NCI-H128 (cell line): ENCODE measurements at regions not wholly inside any gene's neighbourhood (a gene's known extent, or its start where the extent isn't known, plus 50 kb on each side); places are given as distances from the start of the nearest gene placed in this dataset.

Experiments used
- DNase-seq: peaks from one replicate; lab custom pipeline; 2025; ENCODE audit not compliant: unreplicated experiment; lab: John Stamatoyannopoulos, UW

DNA sequence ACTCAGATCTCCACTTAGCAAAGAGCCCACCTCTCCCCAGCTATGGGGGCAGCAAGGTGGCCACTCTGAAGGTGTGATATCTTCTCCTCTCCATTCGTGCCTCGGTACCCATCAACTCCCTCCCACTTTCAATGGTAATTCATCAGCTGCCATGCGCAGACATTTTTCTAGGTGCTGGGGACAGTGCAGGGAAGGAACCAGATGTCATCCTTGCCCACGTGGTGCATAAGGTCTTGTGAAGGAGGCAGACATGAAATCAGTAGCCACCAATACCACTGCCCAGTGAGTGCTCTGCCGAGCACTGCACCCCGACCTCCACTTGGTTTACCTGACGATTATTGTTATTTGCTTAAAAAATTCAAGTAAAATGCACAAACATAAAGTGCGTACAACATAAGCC lies 76.3 kb upstream of the CSF3R start:
- DNase-seq: no peak

- no peak for DNase-seq
Measured at GRCh38 chr1:36557041-36558000, 74.6 kb upstream of the CSF3R start.

DNA sequence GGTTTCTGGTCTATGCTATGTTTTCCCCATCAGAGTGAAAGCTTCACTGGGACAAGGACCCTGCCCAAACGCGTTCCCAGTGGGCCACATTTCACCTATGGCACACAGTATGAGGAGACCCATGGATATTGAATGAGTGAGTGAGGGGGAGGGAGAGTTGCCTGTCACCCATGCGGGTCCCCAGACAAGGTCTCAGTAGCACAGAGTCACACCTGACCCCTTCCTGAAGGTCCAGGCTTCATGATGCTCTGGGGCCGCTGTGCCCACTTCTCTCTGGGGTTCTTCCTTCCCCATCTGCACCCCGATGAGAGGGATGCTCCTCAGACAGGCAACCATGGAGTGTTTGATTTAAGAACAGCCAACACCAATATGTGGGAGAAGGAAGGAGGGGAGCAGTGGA lies 72.3 kb upstream of the CSF3R start:
- no peak for DNase-seq

DNA sequence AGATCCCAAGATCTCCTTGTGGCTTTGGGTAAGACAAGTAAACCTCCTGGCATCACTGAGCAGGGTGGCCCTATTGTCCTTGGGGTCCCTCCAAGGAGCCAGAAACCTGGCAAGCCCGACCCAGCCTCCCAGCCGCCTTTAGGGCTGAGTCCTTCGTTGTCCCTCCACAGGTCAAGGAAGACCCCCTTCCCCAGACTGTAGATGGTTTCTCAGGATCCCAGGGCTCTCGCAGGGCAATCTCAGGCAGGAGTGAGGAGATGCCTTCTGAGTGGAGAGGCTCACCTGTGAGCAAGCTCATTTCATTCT lies 71.6 kb upstream of the CSF3R start:
- no peak for DNase-seq

- DNase-seq: peak; percentile 51
Measured at GRCh38 chr1:36553591-36554322, 71.0 kb upstream of the CSF3R start.

- no peak for DNase-seq
Measured at GRCh38 chr1:36542962-36543515, 60.3 kb upstream of the CSF3R start.

GRCh38 chr1:36542024-36542961 lies 59.6 kb upstream of the CSF3R start:
- DNase-seq: no peak

GRCh38 chr1:36540056-36540455 lies 57.3 kb upstream of the CSF3R start:
- no peak for DNase-seq

DNA sequence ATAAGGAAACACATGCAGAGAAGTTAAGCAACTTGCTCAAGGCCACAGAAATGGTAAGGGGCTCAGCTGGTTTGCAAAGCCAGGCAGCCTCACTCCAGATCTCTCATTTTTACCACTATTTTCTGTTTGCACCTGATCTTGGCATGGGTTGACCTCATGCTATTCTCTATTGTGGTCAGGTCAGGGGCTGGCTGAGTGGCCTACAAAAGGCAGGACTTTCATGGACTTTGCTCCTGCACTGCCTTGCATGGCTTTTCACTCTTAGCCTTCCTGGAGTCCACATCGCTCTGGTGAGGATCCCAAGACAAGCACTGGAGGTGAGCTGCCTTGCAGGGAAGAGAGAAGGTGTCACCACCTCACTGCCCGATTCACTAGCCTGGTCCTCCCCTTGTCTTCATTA lies 56.8 kb upstream of the CSF3R start:
- no peak for DNase-seq

DNA sequence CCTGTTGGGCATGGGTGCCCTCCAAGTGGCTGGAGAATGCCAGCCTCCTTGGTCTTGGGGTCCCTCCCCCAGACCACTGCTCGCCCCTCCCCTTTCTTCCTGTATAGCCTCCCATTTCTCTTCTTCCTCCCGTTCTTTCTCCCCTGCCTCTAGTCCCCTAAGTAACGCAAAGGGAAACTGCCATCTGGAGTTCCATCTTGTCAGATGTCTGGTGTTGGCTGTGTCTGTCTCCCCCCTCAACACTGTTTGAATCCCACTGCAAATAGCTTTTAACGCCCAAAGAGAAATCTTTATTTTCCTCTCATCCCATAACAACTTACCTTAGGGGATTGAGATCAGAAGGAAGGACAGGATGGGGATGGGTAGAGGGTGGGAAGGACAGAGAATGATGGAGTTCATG lies 55.3 kb upstream of the CSF3R start:
- DNase-seq: no peak

- no peak for DNase-seq
Measured at GRCh38 chr1:36537190-36537768, 54.6 kb upstream of the CSF3R start.

DNA sequence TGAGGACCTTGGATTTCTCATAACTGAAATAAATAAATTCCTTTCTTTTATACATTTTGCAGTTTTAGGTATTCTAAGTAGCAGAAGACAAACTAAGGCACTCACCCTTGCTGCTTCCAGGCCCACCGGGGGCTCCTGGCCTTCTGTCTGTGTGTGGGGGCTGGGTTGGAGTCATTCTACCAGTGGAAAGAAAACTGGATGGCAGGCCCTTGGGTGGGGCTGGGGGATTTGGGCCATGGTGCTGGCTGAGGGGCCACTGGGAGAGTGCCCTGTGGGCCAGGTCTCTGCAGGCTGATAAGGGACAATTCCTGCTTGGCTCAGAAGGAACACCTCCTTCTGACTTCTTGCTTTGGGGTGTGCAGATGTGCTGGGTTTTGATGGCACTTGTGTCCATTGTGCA lies 54.0 kb upstream of the CSF3R start:
- no peak for DNase-seq

DNA sequence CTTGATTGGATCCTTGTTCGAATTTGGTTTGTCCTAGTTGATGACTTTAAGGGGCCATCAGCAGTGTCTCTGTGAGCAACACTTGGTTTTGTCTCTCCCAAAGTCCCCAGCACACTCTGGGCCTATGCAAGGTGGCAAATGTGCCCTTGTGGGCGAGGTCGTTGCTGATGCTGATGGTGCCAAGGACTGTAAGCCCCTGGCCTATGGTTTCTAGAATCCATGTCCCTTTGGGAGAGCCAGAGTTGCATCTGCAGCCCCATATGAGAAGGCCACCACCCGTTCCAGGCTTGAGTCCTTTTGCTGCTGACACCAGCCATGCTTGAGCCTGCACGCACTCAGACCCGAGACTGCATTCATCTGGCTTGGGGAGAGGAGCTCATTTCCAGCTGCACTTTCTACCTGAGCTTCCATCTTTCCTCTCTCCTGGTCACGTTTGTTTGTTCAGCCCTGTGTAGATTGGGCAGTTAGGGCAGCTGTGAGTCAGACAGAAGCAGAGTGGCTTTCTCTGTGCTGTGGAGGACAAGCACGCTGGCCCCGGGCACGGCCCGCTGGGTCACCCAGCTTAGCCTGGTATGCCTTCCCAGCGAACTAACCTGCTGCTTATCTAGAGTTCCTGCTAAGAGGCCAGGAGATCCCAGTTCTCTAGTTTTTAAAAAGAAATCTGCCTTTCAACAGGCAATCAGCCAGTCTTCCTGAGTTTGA lies 52.1 kb upstream of the CSF3R start:
- no peak for DNase-seq

DNA sequence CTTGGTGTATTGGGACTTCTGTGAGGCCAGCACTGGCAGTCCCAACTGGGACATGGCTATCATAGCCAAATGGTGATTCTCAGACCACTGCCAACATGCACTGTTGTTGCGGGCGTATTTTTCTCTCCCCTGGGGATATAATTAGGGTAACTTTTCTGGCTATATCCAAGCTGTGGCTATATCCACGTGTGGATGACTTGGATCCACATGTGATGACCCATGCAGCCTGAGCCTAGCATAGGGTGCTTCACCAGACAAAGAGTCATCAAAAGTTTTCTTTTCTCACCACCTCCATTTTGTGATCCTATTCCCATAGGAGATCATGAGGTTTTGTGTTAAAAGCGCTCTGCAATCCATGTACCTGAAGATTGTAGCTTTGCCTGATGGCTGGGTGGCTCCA lies 51.2 kb upstream of the CSF3R start:
- DNase-seq: no peak

- no peak for DNase-seq
Measured at GRCh38 chr1:36532810-36533401, 50.2 kb upstream of the CSF3R start.
